Common myeloid progenitor, CD34-positive (primary cell): ENCODE measurements at regions not wholly inside any gene's neighbourhood (a gene's known extent, or its start where the extent isn't known, plus 50 kb on each side); places are given as distances from the start of the nearest gene placed in this dataset.

ENCODE experiments used
- CTCF ChIA-PET: fragments of 350-600 bp; sonication (Branson Sonifier 250); formaldehyde crosslinking; loops from one replicate; lab custom pipeline; 2021; ENCODE audit warnings: antibody characterized with exemption; lab: Charles Lee
- POLR2A ChIA-PET: fragments of 350-600 bp; sonication (Branson Sonifier 250); formaldehyde crosslinking; loops from one replicate; lab custom pipeline; 2021; ENCODE audit warnings: antibody characterized with exemption; lab: Charles Lee
- DNase-seq, 3 donors: peaks; one replicate each; pipeline versions ENCODE4 v3.0.0 to v3.0.0-alpha.2; 2013
- H3K27ac ChIP-seq, 2 experiments: 1 replicate in 1 of 2; 2 replicates in 1 of 2; pipeline ENCODE4 v1.7.0; 2013; ENCODE audit warnings: inconsistent platforms in 2 of 2, low read length in 2 of 2, mild to moderate bottlenecking in 2 of 2, low read depth in 1 of 2, moderate library complexity in 1 of 2; ENCODE audit not compliant: severe bottlenecking in 2 of 2, insufficient read depth in 1 of 2, poor library complexity in 1 of 2
- H3K27me3 ChIP-seq, 5 experiments: replicated peaks in 2 of 5; 1 replicate in 3 of 5; 2 replicates in 2 of 5; pipeline versions ENCODE4 v1.6.1 to v1.7.0; 2013; ENCODE audit warnings: low read length in 4 of 5, mild to moderate bottlenecking in 2 of 5, moderate library complexity in 2 of 5, inconsistent platforms in 1 of 5; ENCODE audit not compliant: insufficient read depth in 5 of 5, control insufficient read depth in 4 of 5
- H3K36me3 ChIP-seq, 4 experiments: 1 replicate in 2 of 4; 2 replicates in 2 of 4; pipeline versions ENCODE4 v1.6.1 to v1.7.0; 2013; ENCODE audit warnings: low read length in 3 of 4, control low read depth in 1 of 4, mild to moderate bottlenecking in 1 of 4; ENCODE audit not compliant: control insufficient read depth in 4 of 4, insufficient read depth in 4 of 4
- H3K4me1 ChIP-seq, 4 experiments: 1 replicate in 3 of 4; 2 replicates in 1 of 4; pipeline versions ENCODE4 v1.6.1 to v1.7.1; 2013; ENCODE audit warnings: low read length in 3 of 4, mild to moderate bottlenecking in 3 of 4, control low read depth in 1 of 4, inconsistent platforms in 1 of 4, moderate library complexity in 1 of 4; ENCODE audit not compliant: control insufficient read depth in 4 of 4, insufficient read depth in 4 of 4; ENCODE audit errors: control extremely low read depth in 1 of 4
- H3K4me3 ChIP-seq, 7 experiments: 1 replicate in 4 of 7; 2 replicates in 3 of 7; pipeline versions ENCODE4 v1.5.1 to v1.7.0; 2013; ENCODE audit warnings: mild to moderate bottlenecking in 7 of 7, low read length in 6 of 7, moderate library complexity in 6 of 7, inconsistent platforms in 2 of 7, low read depth in 2 of 7, control low read depth in 1 of 7; ENCODE audit not compliant: insufficient read depth in 4 of 7, control insufficient read depth in 1 of 7; ENCODE audit errors: extremely low read depth in 1 of 7
- H3K9me3 ChIP-seq, 5 experiments: 1 replicate in 4 of 5; 2 replicates in 1 of 5; pipeline versions ENCODE4 v1.6.1 to v1.7.1; 2013; ENCODE audit warnings: low read length in 4 of 5, mild to moderate bottlenecking in 2 of 5, inconsistent platforms in 1 of 5, low read depth in 1 of 5, moderate library complexity in 1 of 5; ENCODE audit not compliant: control insufficient read depth in 4 of 5, insufficient read depth in 2 of 5; ENCODE audit errors: control extremely low read depth in 1 of 5
- whole genome bisulfite sequencing: methylation state at CpG from one replicate; pipeline ENCODE4 v1.1.5; 2013; ENCODE audit not compliant: insufficient coverage; 5-methylcytosine and 5-hydroxymethylcytosine counted together

DNA sequence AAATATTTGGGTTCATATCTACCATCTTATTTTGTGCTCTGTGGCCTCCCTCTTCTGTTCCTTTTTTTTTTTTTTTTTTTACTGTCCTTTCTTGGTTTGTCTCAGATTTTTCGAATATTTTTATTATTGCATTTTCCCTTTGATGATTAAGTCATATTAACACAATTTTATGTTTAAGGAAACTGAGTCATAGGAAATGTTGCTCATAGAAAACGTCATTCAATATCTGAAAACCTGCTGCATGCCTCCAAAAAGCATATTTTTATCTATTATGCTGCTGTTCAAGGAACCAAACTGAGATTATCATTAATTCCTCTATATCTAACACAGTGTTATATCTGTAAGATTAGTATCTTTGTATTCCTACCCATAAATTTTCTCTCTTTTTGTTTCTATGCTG lies 614.3 kb upstream of the SLC8A1 start:
- ChIA-PET POLR2A (no interaction called here), CTCF (no interaction called here)
- Histone ChIP-seq H3K36me3 (no peaks in the 10 kb centered on the region), H3K27ac (no peak overlapping the region), H3K27me3 (no peaks in the 10 kb centered on the region), H3K4me1 (peaks cover 0 to 6% (median 1%) of the 10 kb centered on the region in 4 experiments), H3K4me3 (no peak overlapping the region), H3K9me3 (peaks cover 0 to 8% (median 0%) of the 10 kb centered on the region in 5 experiments)
- no peak for DNase-seq
- WGBS, result no CpG with 5 or more reads among the region's 2 CpGs

GRCh38 chr2:41068740-41069139 lies 616.9 kb upstream of the SLC8A1 start:
- Histone ChIP-seq H3K4me1 (no peaks in the 10 kb centered on the region), H3K9me3 (peaks cover 0 to 8% (median 0%) of the 10 kb centered on the region in 5 experiments), H3K36me3 (no peaks in the 10 kb centered on the region), H3K4me3 (no peak overlapping the region), H3K27ac (no peak overlapping the region), H3K27me3 (no peaks in the 10 kb centered on the region)
- DNase-seq, result no peak
- ChIA-PET CTCF (no interaction called here), POLR2A (no interaction called here)
- WGBS, result 100% methylated on average over 1 of the region's 3 CpGs

DNA sequence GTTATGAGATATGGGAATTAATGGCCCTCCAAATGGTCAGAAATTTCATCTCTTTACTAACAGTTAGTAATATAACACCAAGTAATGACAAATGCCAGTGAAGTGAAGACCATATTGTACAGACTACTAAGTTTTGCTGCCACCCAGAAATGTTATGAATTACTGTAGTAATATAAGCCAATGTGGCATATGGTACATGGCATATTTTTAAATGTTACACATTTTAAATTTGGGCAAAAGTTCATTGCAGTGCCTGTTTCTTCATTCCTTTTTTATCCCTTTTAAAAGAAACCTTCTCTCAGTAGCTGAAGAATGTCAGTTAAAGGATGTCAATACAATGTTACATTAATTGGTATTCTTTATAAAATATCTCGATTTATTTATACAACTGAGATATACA lies 626.5 kb upstream of the SLC8A1 start:
- Histone ChIP-seq H3K9me3 (peaks cover 0 to 2% (median 0%) of the 10 kb centered on the region in 5 experiments), H3K4me1 (no peaks in the 10 kb centered on the region), H3K4me3 (no peak overlapping the region), H3K36me3 (no peaks in the 10 kb centered on the region), H3K27me3 (no peaks in the 10 kb centered on the region), H3K27ac (no peak overlapping the region)
- ChIA-PET POLR2A (no interaction called here), CTCF (no interaction called here)
- WGBS, result no CpG with 5 or more reads among the region's 1 CpG
- DNase-seq, result no peak

DNA sequence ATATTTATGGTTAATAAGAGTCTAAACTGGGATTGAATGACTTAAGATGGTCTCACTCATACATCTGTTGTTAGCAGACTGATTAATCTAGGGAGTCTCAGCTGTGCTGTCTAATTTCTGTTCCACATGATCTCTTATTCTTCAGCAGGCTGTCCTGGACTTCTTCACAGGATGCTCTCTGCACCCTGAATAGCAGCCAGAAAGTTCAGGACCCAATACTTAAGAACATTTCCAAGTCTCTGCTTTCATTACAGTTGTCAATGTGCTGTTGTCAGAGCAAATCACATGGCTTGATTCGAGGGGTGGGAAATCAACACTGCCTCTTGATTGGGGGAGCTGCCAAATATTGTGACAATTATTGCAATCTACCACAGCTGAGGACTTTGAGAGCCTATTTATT lies 627.1 kb upstream of the SLC8A1 start:
- no peaks in the 10 kb centered on the region for H3K36me3 ChIP-seq
- no peak overlapping the region for H3K27ac ChIP-seq
- no peak overlapping the region for H3K4me3 ChIP-seq
- peaks cover 0 to 2% (median 0%) of the 10 kb centered on the region in 5 experiments for H3K9me3 ChIP-seq
- H3K27me3 ChIP-seq, result no peaks in the 10 kb centered on the region
- DNase-seq, result no peak
- ChIA-PET CTCF (no interaction called here), POLR2A (no interaction called here)
- WGBS, result 83% methylated on average over 1 of the region's 1 CpG
- H3K4me1 ChIP-seq, result no peaks in the 10 kb centered on the region

GRCh38 chr2:41084321-41084720 lies 632.4 kb upstream of the SLC8A1 start:
- H3K27ac ChIP-seq, result no peak overlapping the region
- 100% methylated on average over 1 of the region's 3 CpGs for WGBS
- no peaks in the 10 kb centered on the region for H3K4me1 ChIP-seq
- H3K4me3 ChIP-seq, result no peak overlapping the region
- no peaks in the 10 kb centered on the region for H3K36me3 ChIP-seq
- no peak for DNase-seq
- ChIA-PET POLR2A (no interaction called here), CTCF (interaction anchor here (0.6 kb wide), 1 partner anchor 343 kb away, joined by 3 read pairs; no protein-coding TSS in a partner anchor)
- peaks cover 0 to 2% (median 0%) of the 10 kb centered on the region in 5 experiments for H3K9me3 ChIP-seq
- no peaks in the 10 kb centered on the region for H3K27me3 ChIP-seq

DNA sequence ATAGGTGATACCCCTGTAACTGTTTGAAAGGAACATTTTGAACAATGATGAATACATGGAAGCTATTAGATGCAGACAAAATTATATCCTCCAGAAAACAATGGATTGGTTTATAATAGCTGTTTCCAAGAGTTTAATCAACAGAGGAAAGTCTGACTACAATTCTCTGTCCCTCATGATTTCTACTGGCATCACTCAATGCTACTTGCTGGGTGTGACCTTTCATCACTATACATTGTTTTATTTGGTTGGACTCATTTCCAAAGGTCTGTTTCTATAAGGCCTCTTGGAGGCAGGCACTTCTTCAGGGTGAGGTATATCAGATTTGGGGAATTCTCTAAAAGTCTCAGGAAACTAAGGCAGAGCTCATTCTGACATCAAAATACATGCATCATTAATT lies 636.1 kb upstream of the SLC8A1 start:
- H3K27ac ChIP-seq, result no peak overlapping the region
- CTCF ChIA-PET, result interaction anchor here (1.0 kb wide), 1 partner anchor 93 kb away, joined by 3 read pairs; no protein-coding TSS in a partner anchor
- DNase-seq, result no peak
- H3K9me3 ChIP-seq, result peaks cover 0 to 1% (median 0%) of the 10 kb centered on the region in 5 experiments
- no peak overlapping the region for H3K4me3 ChIP-seq
- POLR2A ChIA-PET, result no interaction called here
- H3K27me3 ChIP-seq, result no peaks in the 10 kb centered on the region
- no peaks in the 10 kb centered on the region for H3K4me1 ChIP-seq
- no peaks in the 10 kb centered on the region for H3K36me3 ChIP-seq

DNA sequence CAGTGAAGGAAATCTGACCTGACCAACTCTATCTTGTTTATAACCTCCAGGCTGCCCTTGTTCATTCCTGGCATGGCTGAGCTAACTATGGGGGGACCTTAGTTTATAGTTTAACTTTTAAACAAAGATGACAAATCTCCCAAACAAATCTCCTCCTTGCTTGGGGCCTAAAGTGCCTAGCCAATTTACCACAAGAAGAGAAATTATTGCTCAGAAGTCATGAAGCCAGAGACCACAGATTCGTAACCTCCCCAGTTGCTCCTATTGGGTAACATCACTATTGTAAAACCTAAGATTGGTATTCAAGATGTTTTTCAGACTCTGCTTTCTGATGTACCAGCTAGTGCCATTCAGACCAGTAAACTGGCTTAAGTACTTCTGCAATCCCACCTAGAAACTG lies 649.4 kb upstream of the SLC8A1 start:
- no peak for DNase-seq
- no peaks in the 10 kb centered on the region for H3K4me1 ChIP-seq
- H3K9me3 ChIP-seq, result no peaks in the 10 kb centered on the region
- ChIA-PET CTCF (no interaction called here), POLR2A (no interaction called here)
- H3K27ac ChIP-seq, result no peak overlapping the region
- H3K4me3 ChIP-seq, result no peak overlapping the region
- no CpG with 5 or more reads among the region's 1 CpG for WGBS
- peaks cover 0 to 2% (median 0%) of the 10 kb centered on the region in 4 experiments for H3K36me3 ChIP-seq
- H3K27me3 ChIP-seq, result no peaks in the 10 kb centered on the region
